Lower leg skin (tissue), 4 donors: ENCODE measurements at regions not wholly inside any gene's neighbourhood (a gene's known extent, or its start where the extent isn't known, plus 50 kb on each side); places are given as distances from the start of the nearest gene placed in this dataset.

Experiments used
- DNase-seq, 2 donors: peaks; one replicate each; pipeline ENCODE4 v3.0.0-alpha.2; 2019; ENCODE audit warnings: low spot score in 2 of 2
- H3K4me3 ChIP-seq: fragments of 200-600 bp; sonication (generic); 2 replicates; pipeline ENCODE4 v1.5.1; 2017; ENCODE audit warnings: mild to moderate bottlenecking, low read depth; ENCODE audit not compliant: poor library complexity, severe bottlenecking
- POLR2A ChIP-seq, 2 donors: fragments of 450-650 bp; IDR thresholded peaks; one replicate each; pipeline ENCODE4 v1.6.1; 2016 to 2017; ENCODE audit warnings: antibody characterized with exemption in 2 of 2, mild to moderate bottlenecking in 1 of 2, moderate library complexity in 1 of 2
- WGBS, 2 donors: methylation state at CpG; one replicate each; pipeline ENCODE4 v1.1.5; 2018; 5-methylcytosine and 5-hydroxymethylcytosine counted together
- intact Hi-C: fragments of 100-400 bp; cut with DNase I; formaldehyde crosslinking; loops from one replicate; pipeline ENCODE4 v1.15.0; 2023; ENCODE audit warnings: low total_unique reads
- TF ChIP-seq, protein P1 (sequence below), 3 donors: fragments of 450-650 bp; IDR thresholded peaks; one replicate each; pipeline ENCODE4 v1.5.1; 2016; ENCODE audit warnings: antibody characterized with exemption in 3 of 3, mild to moderate bottlenecking in 3 of 3, moderate library complexity in 2 of 3

DNA sequence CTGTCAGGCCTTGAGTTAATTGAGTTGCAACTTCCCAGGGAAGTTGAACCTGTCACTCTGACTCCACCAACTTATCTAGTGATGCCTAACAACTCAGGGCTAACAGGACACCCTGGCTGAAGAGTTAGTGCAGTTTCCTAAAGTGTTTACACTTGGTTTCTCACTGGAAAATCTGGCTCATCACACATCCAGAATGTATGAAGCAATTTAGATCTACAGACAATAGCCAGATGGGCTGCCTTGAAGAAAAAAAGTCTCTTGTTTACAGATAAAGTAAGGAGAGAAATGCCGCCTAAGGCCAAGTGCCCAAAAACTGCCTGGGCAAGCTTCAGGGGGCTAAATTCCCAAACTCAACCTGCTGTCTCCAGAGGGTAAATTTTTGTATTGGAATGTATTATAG lies 446.3 kb upstream of the NCAM2 start:
- TF ChIP-seq, protein P1, sequence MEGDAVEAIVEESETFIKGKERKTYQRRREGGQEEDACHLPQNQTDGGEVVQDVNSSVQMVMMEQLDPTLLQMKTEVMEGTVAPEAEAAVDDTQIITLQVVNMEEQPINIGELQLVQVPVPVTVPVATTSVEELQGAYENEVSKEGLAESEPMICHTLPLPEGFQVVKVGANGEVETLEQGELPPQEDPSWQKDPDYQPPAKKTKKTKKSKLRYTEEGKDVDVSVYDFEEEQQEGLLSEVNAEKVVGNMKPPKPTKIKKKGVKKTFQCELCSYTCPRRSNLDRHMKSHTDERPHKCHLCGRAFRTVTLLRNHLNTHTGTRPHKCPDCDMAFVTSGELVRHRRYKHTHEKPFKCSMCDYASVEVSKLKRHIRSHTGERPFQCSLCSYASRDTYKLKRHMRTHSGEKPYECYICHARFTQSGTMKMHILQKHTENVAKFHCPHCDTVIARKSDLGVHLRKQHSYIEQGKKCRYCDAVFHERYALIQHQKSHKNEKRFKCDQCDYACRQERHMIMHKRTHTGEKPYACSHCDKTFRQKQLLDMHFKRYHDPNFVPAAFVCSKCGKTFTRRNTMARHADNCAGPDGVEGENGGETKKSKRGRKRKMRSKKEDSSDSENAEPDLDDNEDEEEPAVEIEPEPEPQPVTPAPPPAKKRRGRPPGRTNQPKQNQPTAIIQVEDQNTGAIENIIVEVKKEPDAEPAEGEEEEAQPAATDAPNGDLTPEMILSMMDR (IDR thresholded peaks at IDR 0.05) = no peak
- no peak for TF ChIP-seq POLR2A (IDR thresholded peaks at IDR 0.05)
- DNase-seq = no peak
- H3K4me3 ChIP-seq = no peak overlapping the region
- intact Hi-C loops = no loop called here
- WGBS, 2 donors = 58 to 74% methylated on average over 1 of the region's 1 CpG

- WGBS, 2 donors = 72 to 81% methylated on average over 3 of the region's 3 CpGs
- no peak for TF ChIP-seq POLR2A (IDR thresholded peaks at IDR 0.05)
- TF ChIP-seq, protein P1 (IDR thresholded peaks at IDR 0.05) = no peak
- no peak overlapping the region for H3K4me3 ChIP-seq
These were observed 443.4 kb upstream of the NCAM2 start for GRCh38 chr21:20554785-20555184.

GRCh38 chr21:20570824-20571232 lies 427.4 kb upstream of the NCAM2 start:
- intact Hi-C loops = no loop called here
- WGBS, 2 donors = 41 to 46% methylated on average over 2 of the region's 2 CpGs
- TF ChIP-seq, protein P1 (IDR thresholded peaks at IDR 0.05) = no peak
- TF ChIP-seq POLR2A (IDR thresholded peaks at IDR 0.05) = no peak
- no peak for DNase-seq
- no peak overlapping the region for H3K4me3 ChIP-seq

More at GRCh38 chr21:20554785-20555184, 443.4 kb upstream of the NCAM2 start:
- DNase-seq = no peak
- intact Hi-C loops = no loop called here

GRCh38 chr21:20572582-20572981 lies 425.6 kb upstream of the NCAM2 start:
- WGBS, 2 donors = 88 to 89% methylated on average over 4 of the region's 4 CpGs
- H3K4me3 ChIP-seq = no peak overlapping the region
- intact Hi-C loops = no loop called here
- TF ChIP-seq, protein P1 (IDR thresholded peaks at IDR 0.05) = no peak
- TF ChIP-seq POLR2A (IDR thresholded peaks at IDR 0.05) = no peak
- no peak for DNase-seq

DNA sequence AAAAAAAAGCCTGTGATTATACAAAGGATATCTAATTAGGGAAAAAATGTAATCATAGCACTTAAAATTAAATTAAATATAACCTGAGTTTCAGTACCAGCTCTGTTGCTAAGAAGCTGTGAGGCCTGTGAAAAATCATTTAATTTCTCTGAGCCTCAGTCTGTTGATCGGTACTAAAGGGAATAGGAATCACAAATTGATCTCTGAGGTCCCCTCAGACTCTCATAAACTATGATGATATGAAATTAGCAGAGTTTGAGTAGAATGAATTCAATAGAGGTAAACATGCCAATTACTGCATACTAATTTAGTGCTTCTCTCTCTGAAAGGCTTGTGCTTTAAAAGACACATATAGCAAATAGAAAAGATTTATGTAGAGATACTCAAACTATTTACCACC lies 416.8 kb upstream of the NCAM2 start:
- TF ChIP-seq POLR2A (IDR thresholded peaks at IDR 0.05) = no peak
- TF ChIP-seq, protein P1 (IDR thresholded peaks at IDR 0.05) = no peak
- intact Hi-C loops = no loop called here
- H3K4me3 ChIP-seq = no peak overlapping the region
- WGBS, 2 donors = 86 to 92% methylated on average over 1 of the region's 1 CpG
- no peak for DNase-seq

- 62 to 63% methylated on average over 1 of the region's 1 CpG for WGBS, 2 donors
- H3K4me3 ChIP-seq = no peak overlapping the region
- TF ChIP-seq, protein P1 (IDR thresholded peaks at IDR 0.05) = no peak
- no peak for TF ChIP-seq POLR2A (IDR thresholded peaks at IDR 0.05)
- intact Hi-C loops = no loop called here
- DNase-seq = no peak
These were observed 406.9 kb upstream of the NCAM2 start for GRCh38 chr21:20591284-20591683.
